H9 (cell line): ENCODE measurements at regions not wholly inside any gene's neighbourhood (a gene's known extent, or its start where the extent isn't known, plus 50 kb on each side); places are given as distances from the start of the nearest gene placed in this dataset.

ENCODE experiments used
- DNase-seq: peaks from one replicate; pipeline ENCODE4 v3.0.0-alpha.2; 2017
- H2AFZ ChIP-seq: one replicate; pipeline ENCODE4 v1.6.1; 2013; ENCODE audit warnings: mild to moderate bottlenecking, low read length, control low read depth, moderate library complexity
- H2AK5ac ChIP-seq: 2 replicates; pipeline ENCODE4 v1.6.1; 2013; ENCODE audit warnings: low read length, control low read depth, mixed read lengths; ENCODE audit not compliant: insufficient read length
- H2BK120ac ChIP-seq: one replicate; pipeline ENCODE4 v1.6.1; 2013; ENCODE audit warnings: low read depth, mild to moderate bottlenecking, low read length, control low read depth, inconsistent platforms; ENCODE audit not compliant: poor library complexity, severe bottlenecking
- H2BK12ac ChIP-seq: 2 replicates; pipeline ENCODE4 v1.6.1; 2013; ENCODE audit warnings: low read length, control low read depth, mixed read lengths, low read depth; ENCODE audit not compliant: insufficient read length
- H2BK15ac ChIP-seq: 2 replicates; pipeline ENCODE4 v1.6.1; 2013; ENCODE audit warnings: low read depth, low read length, control low read depth
- H2BK20ac ChIP-seq: one replicate; pipeline ENCODE4 v1.6.1; 2013; ENCODE audit warnings: low read depth, mild to moderate bottlenecking, low read length, control low read depth, inconsistent platforms; ENCODE audit not compliant: poor library complexity, severe bottlenecking
- H2BK5ac ChIP-seq: 2 replicates; pipeline ENCODE4 v1.6.1; 2013; ENCODE audit warnings: low read length, control low read depth, mixed read lengths; ENCODE audit not compliant: insufficient read length
- H3K14ac ChIP-seq: 2 replicates; pipeline ENCODE4 v1.6.1; 2013; ENCODE audit warnings: low read length, control low read depth; ENCODE audit not compliant: insufficient read depth
- H3K18ac ChIP-seq: 2 replicates; pipeline ENCODE4 v1.6.1; 2013; ENCODE audit warnings: low read depth, mild to moderate bottlenecking, mixed read lengths, low read length, control low read depth; ENCODE audit not compliant: insufficient read length
- H3K23ac ChIP-seq: 2 replicates; pipeline ENCODE4 v1.6.1; 2013; ENCODE audit warnings: low read length, control low read depth, mixed read lengths, low read depth; ENCODE audit not compliant: insufficient read length
- H3K23me2 ChIP-seq: 2 replicates; pipeline ENCODE4 v1.6.1; 2013; ENCODE audit warnings: low read depth, mild to moderate bottlenecking, mixed read lengths, low read length, control low read depth; ENCODE audit not compliant: insufficient read length, poor library complexity, severe bottlenecking
- H3K27ac ChIP-seq: 2 replicates; pipeline ENCODE4 v1.5.1; 2013; ENCODE audit warnings: low read length, control low read depth, mixed read lengths, low read depth; ENCODE audit not compliant: insufficient read length
- H3K27me3 ChIP-seq: 2 replicates; pipeline ENCODE4 v1.6.1; 2013; ENCODE audit warnings: low read length, control low read depth, inconsistent platforms; ENCODE audit not compliant: insufficient read depth
- H3K4ac ChIP-seq: 2 replicates; pipeline ENCODE4 v1.6.1; 2013; ENCODE audit warnings: low read depth, mild to moderate bottlenecking, control low read depth, inconsistent platforms, low read length, moderate library complexity
- H3K4me1 ChIP-seq: 2 replicates; pipeline ENCODE4 v1.6.1; 2013; ENCODE audit warnings: low read length, control low read depth, inconsistent platforms; ENCODE audit not compliant: insufficient read depth
- H3K4me2 ChIP-seq: 2 replicates; pipeline ENCODE4 v1.6.1; 2013; ENCODE audit warnings: low read length, control low read depth, mixed read lengths; ENCODE audit not compliant: insufficient read length, insufficient read depth
- H3K56ac ChIP-seq: 2 replicates; pipeline ENCODE4 v1.6.1; 2013; ENCODE audit warnings: low read depth, mild to moderate bottlenecking, mixed read lengths, low read length, control low read depth; ENCODE audit not compliant: insufficient read length
- H3K79me1 ChIP-seq: 2 replicates; pipeline ENCODE4 v1.6.1; 2013; ENCODE audit warnings: low read depth, mild to moderate bottlenecking, moderate library complexity, low read length, control low read depth, inconsistent platforms; ENCODE audit not compliant: insufficient read depth, poor library complexity, severe bottlenecking
- H3K79me2 ChIP-seq: 2 replicates; pipeline ENCODE4 v1.6.1; 2013; ENCODE audit warnings: low read length, control low read depth, inconsistent platforms; ENCODE audit not compliant: insufficient read depth
- H3K9ac ChIP-seq: 2 replicates; pipeline ENCODE4 v1.6.1; 2013; ENCODE audit warnings: low read length, control low read depth, mixed read lengths; ENCODE audit not compliant: insufficient read length; ENCODE audit errors: extremely low read depth
- H3K9me3 ChIP-seq: one replicate; pipeline ENCODE4 v1.6.1; 2013; ENCODE audit warnings: low read depth, low read length, inconsistent platforms; ENCODE audit not compliant: control insufficient read depth
- H3T11ph ChIP-seq: one replicate; pipeline ENCODE4 v1.6.1; 2013; ENCODE audit warnings: mild to moderate bottlenecking, low read length, control low read depth, inconsistent platforms
- H4K20me1 ChIP-seq: one replicate; pipeline ENCODE4 v1.6.1; 2013; ENCODE audit not compliant: control insufficient read depth, insufficient read length, insufficient read depth
- H4K5ac ChIP-seq: 2 replicates; pipeline ENCODE4 v1.6.1; 2013; ENCODE audit warnings: low read depth, mild to moderate bottlenecking, mixed read lengths, low read length, control low read depth; ENCODE audit not compliant: insufficient read length
- H4K8ac ChIP-seq: replicated peaks from 2 replicates; pipeline ENCODE4 v1.6.1; 2013; ENCODE audit warnings: low read length, control low read depth, mixed read lengths, low read depth; ENCODE audit not compliant: insufficient read length
- H4K91ac ChIP-seq: 2 replicates; pipeline ENCODE4 v1.6.1; 2013; ENCODE audit warnings: low read depth, mild to moderate bottlenecking, moderate library complexity, mixed read lengths, low read length, control low read depth; ENCODE audit not compliant: insufficient read length
- H3K27ac Mint-ChIP-seq, 3 experiments: 2 replicates in 2 of 3; 3 replicates in 1 of 3; pipeline ENCODE4 v1.8.0; 2020 to 2021; ENCODE audit warnings: mixed read lengths in 3 of 3, mild to moderate bottlenecking in 1 of 3, moderate library complexity in 1 of 3
- H3K27me3 Mint-ChIP-seq: 2 replicates; pipeline ENCODE4 v1.8.0; 2021; ENCODE audit warnings: low read depth, mild to moderate bottlenecking, moderate library complexity, mixed read lengths
- H3K36me3 Mint-ChIP-seq, 3 experiments: 2 replicates in 2 of 3; 3 replicates in 1 of 3; pipeline ENCODE4 v1.8.0; 2020 to 2021; ENCODE audit warnings: low read depth in 3 of 3, mixed read lengths in 3 of 3; ENCODE audit not compliant: insufficient read depth in 1 of 3
- H3K4me1 Mint-ChIP-seq, 2 experiments: 2 replicates each; pipeline ENCODE4 v1.8.0; 2020; ENCODE audit warnings: mixed read lengths in 2 of 2
- H3K4me3 Mint-ChIP-seq, 2 experiments: 2 replicates in 1 of 2; 3 replicates in 1 of 2; pipeline ENCODE4 v1.8.0; 2020 to 2021; ENCODE audit warnings: mild to moderate bottlenecking in 2 of 2, mixed read lengths in 2 of 2, moderate library complexity in 1 of 2
- H3K9me3 Mint-ChIP-seq, 2 experiments: 2 replicates in 1 of 2; 3 replicates in 1 of 2; pipeline ENCODE4 v1.8.0; 2020; ENCODE audit warnings: mild to moderate bottlenecking in 2 of 2, mixed read lengths in 2 of 2, moderate library complexity in 1 of 2
- WGBS: extraction: QIAGEN DNeasy Blood & Tissue Kit; methylation state at CpG from one replicate; pipeline ENCODE4 v1.1.7; 2013; ENCODE audit warnings: missing lambda C conversion rate, low lambda C conversion rate, mixed read lengths; ENCODE audit not compliant: insufficient read length; ENCODE audit errors: extremely low coverage; 5-methylcytosine and 5-hydroxymethylcytosine counted together
- TF ChIP-seq, protein P1 (sequence below): fragments of 200-600 bp; sonication (generic); conservative IDR thresholded peaks from 3 replicates; pipeline ENCODE4 v1.8.0; 2021; ENCODE audit warnings: antibody characterized with exemption, mild to moderate bottlenecking

DNA sequence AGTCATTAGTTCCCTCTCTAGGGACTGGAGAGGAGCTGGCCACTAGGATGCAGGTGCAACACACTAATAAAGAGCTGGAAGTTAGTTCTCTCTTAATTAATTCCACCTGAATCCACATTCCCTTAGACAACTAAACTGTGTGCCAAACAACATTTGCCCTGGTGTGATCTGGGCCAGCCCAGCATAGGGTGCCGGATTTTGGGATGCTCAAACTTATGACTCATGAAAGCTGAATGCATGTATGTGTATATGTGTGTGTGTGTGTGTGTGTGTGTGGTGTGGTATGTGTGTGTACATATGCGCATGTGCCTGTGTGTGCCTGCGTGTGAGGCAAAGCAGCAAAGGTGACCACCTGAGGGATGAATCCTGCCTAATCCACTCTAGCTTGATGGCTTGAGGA lies 110.7 kb downstream of the EHF start:
- Histone ChIP-seq H3K9ac (no peak overlapping the region), H3K4me2 (no peak overlapping the region), H3T11ph (no peak overlapping the region), H4K91ac (no peak overlapping the region), H3K14ac (no peak overlapping the region), H3K23me2 (no peaks in the 10 kb centered on the region), H2AFZ (no peak overlapping the region), H2BK5ac (no peak overlapping the region), H3K23ac (no peak overlapping the region), H3K4me1 (no peaks in the 10 kb centered on the region), H4K8ac (no peak overlapping the region), H3K79me2 (no peaks in the 10 kb centered on the region), H2BK20ac (no peak overlapping the region), H3K18ac (no peak overlapping the region), H3K79me1 (no peaks in the 10 kb centered on the region), H3K27me3 (no peaks in the 10 kb centered on the region), H2BK120ac (no peak overlapping the region), H3K4ac (no peak overlapping the region), H2BK12ac (no peak overlapping the region), H4K5ac (no peak overlapping the region), H2BK15ac (no peak overlapping the region), H3K27ac (no peak overlapping the region), H2AK5ac (no peak overlapping the region), H3K56ac (no peak overlapping the region), H4K20me1 (no peaks in the 10 kb centered on the region), H3K9me3 (no peaks in the 10 kb centered on the region)
- Mint-ChIP-seq H3K36me3 (peaks cover 27 to 54% (median 41%) of the 10 kb centered on the region in 3 experiments), H3K4me1 (no peaks in the 10 kb centered on the region), H3K4me3 (no peak overlapping the region), H3K27ac (peak overlapping the region in 1 of 3 experiments; percentile 59; a peak in 2 of 7 replicates), H3K9me3 (peaks cover 4 to 6% of the 10 kb centered on the region in 2 experiments; a peak in 4 of 5 replicates), H3K27me3 (no peaks in the 10 kb centered on the region)
- TF ChIP-seq, protein P1, sequence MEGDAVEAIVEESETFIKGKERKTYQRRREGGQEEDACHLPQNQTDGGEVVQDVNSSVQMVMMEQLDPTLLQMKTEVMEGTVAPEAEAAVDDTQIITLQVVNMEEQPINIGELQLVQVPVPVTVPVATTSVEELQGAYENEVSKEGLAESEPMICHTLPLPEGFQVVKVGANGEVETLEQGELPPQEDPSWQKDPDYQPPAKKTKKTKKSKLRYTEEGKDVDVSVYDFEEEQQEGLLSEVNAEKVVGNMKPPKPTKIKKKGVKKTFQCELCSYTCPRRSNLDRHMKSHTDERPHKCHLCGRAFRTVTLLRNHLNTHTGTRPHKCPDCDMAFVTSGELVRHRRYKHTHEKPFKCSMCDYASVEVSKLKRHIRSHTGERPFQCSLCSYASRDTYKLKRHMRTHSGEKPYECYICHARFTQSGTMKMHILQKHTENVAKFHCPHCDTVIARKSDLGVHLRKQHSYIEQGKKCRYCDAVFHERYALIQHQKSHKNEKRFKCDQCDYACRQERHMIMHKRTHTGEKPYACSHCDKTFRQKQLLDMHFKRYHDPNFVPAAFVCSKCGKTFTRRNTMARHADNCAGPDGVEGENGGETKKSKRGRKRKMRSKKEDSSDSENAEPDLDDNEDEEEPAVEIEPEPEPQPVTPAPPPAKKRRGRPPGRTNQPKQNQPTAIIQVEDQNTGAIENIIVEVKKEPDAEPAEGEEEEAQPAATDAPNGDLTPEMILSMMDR, result no peak
- DNase-seq, result no peak
- no CpG with 5 or more reads among the region's 3 CpGs for WGBS
